WTC11 (cell line): ENCODE measurements at regions not wholly inside any gene's neighbourhood (a gene's known extent, or its start where the extent isn't known, plus 50 kb on each side); places are given as distances from the start of the nearest gene placed in this dataset.

Experiments
- ATAC-seq: fragments of 200-7000 bp; cut with Tn5 transposase; 2 replicates; pipeline ENCODE4 v1.10.0; 2021; ENCODE audit warnings: mild to moderate bottlenecking, moderate library complexity
- CTCF ChIA-PET: fragments of 300-600 bp; sonication (Branson Sonifier 250); formaldehyde crosslinking; loops from one replicate; lab custom pipeline; 2021; ENCODE audit warnings: antibody characterized with exemption; lab: Charles Lee
- POLR2A ChIA-PET: fragments of 350-600 bp; sonication (Branson Sonifier 250); formaldehyde crosslinking; loops from one replicate; lab custom pipeline; 2021; ENCODE audit warnings: antibody characterized with exemption; lab: Charles Lee
- DNase-seq: peaks from one replicate; pipeline ENCODE4 v3.0.0; 2021; ENCODE audit warnings: low spot score
- H3K27ac Mint-ChIP-seq: 2 replicates; pipeline ENCODE4 v1.8.0; 2021; ENCODE audit warnings: mixed read lengths
- H3K27me3 Mint-ChIP-seq: 2 replicates; pipeline ENCODE4 v1.8.0; 2021; ENCODE audit warnings: low read depth, mild to moderate bottlenecking, moderate library complexity, mixed read lengths
- H3K36me3 Mint-ChIP-seq: 2 replicates; pipeline ENCODE4 v1.8.0; 2021; ENCODE audit warnings: mixed read lengths
- H3K4me1 Mint-ChIP-seq: 2 replicates; pipeline ENCODE4 v1.8.0; 2022; ENCODE audit warnings: mixed read lengths
- H3K4me3 Mint-ChIP-seq: 2 replicates; pipeline ENCODE4 v1.8.0; 2021; ENCODE audit warnings: mild to moderate bottlenecking, moderate library complexity, mixed read lengths
- H3K9me3 Mint-ChIP-seq: 2 replicates; pipeline ENCODE4 v1.8.0; 2021; ENCODE audit warnings: mixed read lengths
- AFF4 ChIP-seq: sonication (generic); formaldehyde crosslinking; IDR thresholded peaks from 2 replicates; pipeline ENCODE4 v1.8.1; 2023; ENCODE audit warnings: mild to moderate bottlenecking, missing genetic modification reagents, borderline replicate concordance
- AR ChIP-seq: fragments of 250-450 bp; sonication (Bioruptor Pico); IDR thresholded peaks from 2 replicates; pipeline ENCODE4 v1.9.0; 2021; ENCODE audit warnings: mild to moderate bottlenecking
- CREB1 ChIP-seq: sonication (generic); formaldehyde crosslinking; IDR thresholded peaks from 2 replicates; pipeline ENCODE4 v1.8.0; 2023; ENCODE audit warnings: mild to moderate bottlenecking, missing genetic modification reagents
- E2F4 ChIP-seq: sonication (generic); formaldehyde crosslinking; IDR thresholded peaks from 2 replicates; pipeline ENCODE4 v1.8.1; 2022; ENCODE audit warnings: low read depth, mild to moderate bottlenecking, moderate library complexity, missing genetic modification reagents, borderline replicate concordance
- ERG ChIP-seq: fragments of 250-450 bp; sonication (Bioruptor Pico); IDR thresholded peaks from 2 replicates; pipeline ENCODE4 v1.8.0; 2021; ENCODE audit warnings: mild to moderate bottlenecking
- FOXP4 ChIP-seq: sonication (generic); formaldehyde crosslinking; IDR thresholded peaks from 2 replicates; pipeline ENCODE4 v1.8.0; 2022; ENCODE audit warnings: mild to moderate bottlenecking, missing genetic modification reagents
- HMGA2 ChIP-seq: fragments of 250-450 bp; sonication (Bioruptor Pico); IDR thresholded peaks from 2 replicates; pipeline ENCODE4 v1.4.0; 2021; ENCODE audit warnings: mild to moderate bottlenecking, moderate library complexity
- KAT7 ChIP-seq: sonication (generic); formaldehyde crosslinking; IDR thresholded peaks from 2 replicates; pipeline ENCODE4 v1.8.1; 2023; ENCODE audit warnings: missing genetic modification reagents, mild to moderate bottlenecking, borderline replicate concordance
- NFATC4 ChIP-seq: fragments of 250-450 bp; sonication (Bioruptor Pico); IDR thresholded peaks from 2 replicates; pipeline ENCODE4 v1.9.0; 2021; ENCODE audit warnings: mild to moderate bottlenecking
- NR3C1 ChIP-seq: sonication (generic); formaldehyde crosslinking; conservative IDR thresholded peaks from 2 replicates; pipeline ENCODE4 v1.8.1; 2023; ENCODE audit warnings: low read depth, mild to moderate bottlenecking, missing genetic modification reagents
- RELA ChIP-seq: sonication (generic); formaldehyde crosslinking; IDR thresholded peaks from 2 replicates; pipeline ENCODE4 v1.8.1; 2022; ENCODE audit warnings: missing genetic modification reagents, mild to moderate bottlenecking, borderline replicate concordance
- SOX15 ChIP-seq: fragments of 250-450 bp; sonication (Bioruptor Pico); IDR thresholded peaks from 2 replicates; pipeline ENCODE4 v1.9.0; 2021; ENCODE audit warnings: mild to moderate bottlenecking
- TEAD4 ChIP-seq: sonication (generic); formaldehyde crosslinking; IDR thresholded peaks from 2 replicates; pipeline ENCODE4 v1.8.0; 2022; ENCODE audit warnings: mild to moderate bottlenecking, missing genetic modification reagents
- TP53 ChIP-seq: sonication (generic); formaldehyde crosslinking; IDR thresholded peaks from 2 replicates; pipeline ENCODE4 v1.8.1; 2023; ENCODE audit warnings: mild to moderate bottlenecking, missing genetic modification reagents
- ZNF219 ChIP-seq: sonication (generic); formaldehyde crosslinking; IDR thresholded peaks from 2 replicates; pipeline ENCODE4 v1.8.0; 2023; ENCODE audit warnings: missing genetic modification reagents, mild to moderate bottlenecking, borderline replicate concordance
- ZNF263 ChIP-seq: sonication (generic); formaldehyde crosslinking; IDR thresholded peaks from 2 replicates; pipeline ENCODE4 v1.8.1; 2022; ENCODE audit warnings: low read depth, mild to moderate bottlenecking, moderate library complexity, missing genetic modification reagents
- TF ChIP-seq, protein P1 (sequence below): fragments of 250-450 bp; sonication (Bioruptor Pico); IDR thresholded peaks from 2 replicates; pipeline ENCODE4 v2.1.2; 2022; ENCODE audit warnings: mild to moderate bottlenecking, moderate library complexity
- TF ChIP-seq, protein P2 (sequence below): sonication (generic); formaldehyde crosslinking; IDR thresholded peaks from 2 replicates; pipeline ENCODE4 v1.8.0; 2022; ENCODE audit warnings: mild to moderate bottlenecking, missing genetic modification reagents

- Mint-ChIP-seq H3K4me3 (no peak overlapping the region), H3K4me1 (peaks cover 32% of the 10 kb centered on the region), H3K27me3 (no peaks in the 10 kb centered on the region), H3K27ac (no peak overlapping the region), H3K9me3 (no peaks in the 10 kb centered on the region), H3K36me3 (no peaks in the 10 kb centered on the region)
- POLR2A ChIA-PET, result no interaction called here
- ATAC-seq (no peak), DNase-seq (no peak)
- TF ChIP-seq FOXP4 (CRISPR knock-in tag) (no peak), TEAD4 (CRISPR knock-in tag) (no peak)
- CTCF ChIA-PET, result no interaction called here
Measured at GRCh38 chr1:199855580-199855979, 171.9 kb upstream of the NR5A2 start.

DNA sequence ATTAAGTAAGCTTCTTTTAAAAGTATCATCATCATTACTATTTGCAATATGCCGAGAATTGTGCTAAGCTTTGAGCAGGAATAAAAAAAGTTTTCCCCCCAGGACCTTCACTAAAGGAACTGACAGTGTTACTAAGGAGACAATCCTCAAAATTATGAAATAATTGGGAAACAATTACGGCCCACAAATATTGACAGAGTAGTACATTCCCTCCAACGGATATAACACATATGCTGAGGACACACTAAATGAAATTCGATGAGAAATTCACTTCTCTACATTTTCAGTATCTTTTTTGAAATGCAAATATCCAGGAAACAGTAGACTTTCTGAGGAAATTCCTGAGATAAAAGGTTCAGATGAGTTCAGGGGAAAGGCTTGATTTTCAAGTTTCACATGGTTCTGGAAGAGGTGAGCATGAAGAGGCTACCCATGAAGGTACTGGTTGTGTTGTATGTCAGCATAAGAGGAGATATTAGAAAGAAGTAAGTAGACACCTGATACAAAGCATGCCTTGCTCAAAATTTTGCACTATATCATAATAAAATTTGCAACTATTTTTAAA is 171.2 kb upstream of the NR5A2 start:
- Mint-ChIP-seq H3K27ac (0 out of 2 replicates have a peak overlapping the region, but pooled peaks have one; percentile 18), H3K27me3 (no peaks in the 10 kb centered on the region), H3K4me1 (peaks cover 35% of the 10 kb centered on the region), H3K36me3 (no peaks in the 10 kb centered on the region), H3K4me3 (no peak overlapping the region), H3K9me3 (no peaks in the 10 kb centered on the region)
- no peak for TF ChIP-seq RELA (CRISPR knock-in tag)
- TF ChIP-seq, protein P1, sequence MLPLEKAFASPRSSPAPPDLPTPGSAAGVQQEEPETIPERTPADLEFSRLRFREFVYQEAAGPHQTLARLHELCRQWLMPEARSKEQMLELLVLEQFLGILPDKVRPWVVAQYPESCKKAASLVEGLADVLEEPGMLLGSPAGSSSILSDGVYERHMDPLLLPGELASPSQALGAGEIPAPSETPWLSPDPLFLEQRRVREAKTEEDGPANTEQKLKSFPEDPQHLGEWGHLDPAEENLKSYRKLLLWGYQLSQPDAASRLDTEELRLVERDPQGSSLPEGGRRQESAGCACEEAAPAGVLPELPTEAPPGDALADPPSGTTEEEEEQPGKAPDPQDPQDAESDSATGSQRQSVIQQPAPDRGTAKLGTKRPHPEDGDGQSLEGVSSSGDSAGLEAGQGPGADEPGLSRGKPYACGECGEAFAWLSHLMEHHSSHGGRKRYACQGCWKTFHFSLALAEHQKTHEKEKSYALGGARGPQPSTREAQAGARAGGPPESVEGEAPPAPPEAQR (CRISPR knock-in tag), result no peak
- TF ChIP-seq ZNF219, result no peak
- TF ChIP-seq ZNF263, result no peak
- TF ChIP-seq SOX15 (CRISPR knock-in tag), result no peak
- TF ChIP-seq NFATC4 (CRISPR knock-in tag), result no peak
- no peak for TF ChIP-seq ERG (CRISPR knock-in tag)
- TF ChIP-seq E2F4 (CRISPR knock-in tag), result no peak
- no peak for TF ChIP-seq AFF4
- no peak for TF ChIP-seq CREB1 (CRISPR knock-in tag)
- no peak for TF ChIP-seq AR
- TF ChIP-seq KAT7 (CRISPR knock-in tag), result no peak
- no peak for TF ChIP-seq TP53
- no peak for TF ChIP-seq HMGA2 (CRISPR knock-in tag)
- TF ChIP-seq NR3C1 (CRISPR knock-in tag), result no peak
- TF ChIP-seq, protein P2, sequence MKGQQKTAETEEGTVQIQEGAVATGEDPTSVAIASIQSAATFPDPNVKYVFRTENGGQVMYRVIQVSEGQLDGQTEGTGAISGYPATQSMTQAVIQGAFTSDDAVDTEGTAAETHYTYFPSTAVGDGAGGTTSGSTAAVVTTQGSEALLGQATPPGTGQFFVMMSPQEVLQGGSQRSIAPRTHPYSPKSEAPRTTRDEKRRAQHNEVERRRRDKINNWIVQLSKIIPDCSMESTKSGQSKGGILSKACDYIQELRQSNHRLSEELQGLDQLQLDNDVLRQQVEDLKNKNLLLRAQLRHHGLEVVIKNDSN (CRISPR knock-in tag), result no peak
- no peak; the same call in 1 of the 2 replicates for ATAC-seq
- ChIA-PET CTCF (no interaction called here), POLR2A (no interaction called here)
- DNase-seq, result no peak
